ENCODE measurements at regions not wholly inside any gene's neighbourhood (a gene's known extent, or its start where the extent isn't known, plus 50 kb on each side); places are given as distances from the start of the nearest gene placed in this dataset.

DNA sequence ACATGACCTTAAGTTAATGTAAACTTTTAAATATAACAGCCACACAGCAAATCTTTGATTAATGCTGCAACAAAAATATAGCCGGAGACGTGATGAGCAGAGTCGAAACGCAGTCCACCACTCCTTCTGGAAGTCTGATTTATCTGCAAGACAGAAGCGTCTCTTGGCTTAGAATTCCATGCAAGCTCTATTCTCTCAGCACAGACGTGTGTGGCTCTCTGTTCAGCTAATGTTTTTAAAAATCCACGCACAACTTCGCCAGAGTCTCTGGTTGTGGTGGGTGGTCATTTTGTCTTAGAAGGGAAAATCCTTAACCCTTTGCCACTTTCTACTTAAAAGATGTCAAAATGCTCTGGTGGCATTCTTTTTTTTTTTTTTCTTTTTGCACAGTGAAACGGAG is 438.0 kb upstream of the MGMT start:
- CTCF ChIA-PET = interaction anchor here (1.4 kb wide), 1 partner anchor 303 kb away, joined by 4 read pairs; no protein-coding TSS in a partner anchor
- H3K27ac Mint-ChIP-seq = no peak overlapping the region
- H3K27me3 Mint-ChIP-seq = peaks cover 11% of the 10 kb centered on the region
- H3K9me3 Mint-ChIP-seq (ENCODE audit: low read depth) = no peaks in the 10 kb centered on the region
- no peak for DNase-seq
- no peaks in the 10 kb centered on the region for H3K36me3 Mint-ChIP-seq
- ATAC-seq = no peak
- peaks cover 4% of the 10 kb centered on the region for H3K4me1 Mint-ChIP-seq
- no peak overlapping the region for H3K4me3 Mint-ChIP-seq

GRCh38 chr10:129029851-129030602 is 437.0 kb upstream of the MGMT start:
- H3K27ac Mint-ChIP-seq = no peak overlapping the region
- peaks cover 13% of the 10 kb centered on the region for H3K27me3 Mint-ChIP-seq
- H3K9me3 Mint-ChIP-seq (ENCODE audit: low read depth) = no peaks in the 10 kb centered on the region
- ATAC-seq = no peak
- no peak for DNase-seq
- CTCF ChIA-PET = interaction anchor here (0.7 to 1.7 kb wide), 2 partner anchors 8 to 298 kb away, joined by 3 to 5 read pairs; no protein-coding TSS in a partner anchor
- no peaks in the 10 kb centered on the region for H3K36me3 Mint-ChIP-seq
- no peak overlapping the region for H3K4me3 Mint-ChIP-seq
- H3K4me1 Mint-ChIP-seq = peaks cover 10% of the 10 kb centered on the region

DNA sequence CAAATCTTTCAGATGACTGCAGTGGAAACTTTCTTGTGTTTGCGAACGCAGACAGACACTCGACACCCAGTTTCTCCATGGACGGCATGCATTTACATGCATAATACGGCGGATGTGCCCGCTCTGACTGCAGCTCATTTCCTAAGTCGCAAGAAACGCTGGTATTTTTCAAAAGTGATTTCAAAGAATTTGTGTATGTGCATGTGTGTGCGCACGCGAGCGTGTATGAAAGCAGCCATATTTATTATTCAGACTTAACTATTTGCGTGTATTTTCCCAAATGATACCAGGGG is 436.5 kb upstream of the MGMT start:
- no peaks in the 10 kb centered on the region for H3K36me3 Mint-ChIP-seq
- ATAC-seq (no peak), DNase-seq (no peak)
- H3K9me3 Mint-ChIP-seq (ENCODE audit: low read depth) = no peaks in the 10 kb centered on the region
- CTCF ChIA-PET = interaction anchor here (0.7 to 4.6 kb wide), 4 partner anchors 9 to 302 kb away, joined by 3 to 46 read pairs (median 6); no protein-coding TSS in a partner anchor
- H3K27ac Mint-ChIP-seq = no peak overlapping the region
- peaks cover 16% of the 10 kb centered on the region for H3K27me3 Mint-ChIP-seq
- no peak overlapping the region for H3K4me3 Mint-ChIP-seq
- H3K4me1 Mint-ChIP-seq = peaks cover 14% of the 10 kb centered on the region

DNA sequence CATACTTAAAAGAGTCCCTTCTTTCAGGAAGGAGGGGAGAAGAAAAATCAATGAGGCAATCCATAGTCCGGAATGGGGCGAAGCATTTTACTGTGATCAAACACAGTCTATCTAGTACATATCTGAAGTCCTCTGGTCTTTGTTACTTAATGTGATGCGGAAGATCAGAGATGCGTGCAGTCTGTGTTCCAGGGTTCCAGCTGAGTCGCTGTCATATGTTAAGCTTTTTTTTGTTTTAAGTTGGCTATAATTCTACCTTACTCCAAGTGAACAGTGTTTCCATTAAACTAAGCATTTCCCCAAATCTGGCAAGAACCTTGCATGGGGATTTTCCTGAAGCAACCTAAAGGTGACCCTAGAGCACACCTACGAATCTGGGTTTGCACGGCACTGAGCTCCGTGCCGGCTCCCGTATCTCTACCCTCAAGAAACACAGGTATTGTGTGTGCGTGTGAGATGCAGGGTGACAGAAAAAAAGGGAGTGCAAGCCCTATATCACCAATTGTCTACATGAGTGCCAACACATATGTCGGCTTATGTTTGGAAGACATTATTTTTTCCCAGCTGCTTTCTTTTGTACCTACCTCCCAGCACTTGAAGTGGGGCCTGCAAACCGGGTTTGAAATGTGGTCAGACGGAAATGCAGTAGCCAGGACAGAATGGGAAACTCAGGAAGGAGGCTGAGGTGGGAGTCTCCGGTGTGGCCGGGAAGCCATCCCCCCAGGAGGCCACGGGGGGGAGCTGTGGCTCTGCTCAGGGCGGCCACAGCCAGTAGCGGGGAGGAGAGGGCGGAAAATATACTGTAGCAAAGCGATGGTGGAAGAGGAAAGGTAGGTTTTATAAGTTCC is 435.8 kb upstream of the MGMT start:
- Mint-ChIP-seq H3K27ac (no peak overlapping the region), H3K4me3 (no peak overlapping the region), H3K36me3 (no peaks in the 10 kb centered on the region), H3K9me3 (ENCODE audit: low read depth) (no peaks in the 10 kb centered on the region), H3K27me3 (peaks cover 18% of the 10 kb centered on the region), H3K4me1 (peaks cover 21% of the 10 kb centered on the region)
- CTCF ChIA-PET = interaction anchor here (0.9 to 4.6 kb wide), 10 partner anchors 10 to 1148 kb away, joined by 3 to 46 read pairs (median 4); no protein-coding TSS in a partner anchor
- DNase-seq = peak; percentile 54
- ATAC-seq = peak; percentile 58

DNA sequence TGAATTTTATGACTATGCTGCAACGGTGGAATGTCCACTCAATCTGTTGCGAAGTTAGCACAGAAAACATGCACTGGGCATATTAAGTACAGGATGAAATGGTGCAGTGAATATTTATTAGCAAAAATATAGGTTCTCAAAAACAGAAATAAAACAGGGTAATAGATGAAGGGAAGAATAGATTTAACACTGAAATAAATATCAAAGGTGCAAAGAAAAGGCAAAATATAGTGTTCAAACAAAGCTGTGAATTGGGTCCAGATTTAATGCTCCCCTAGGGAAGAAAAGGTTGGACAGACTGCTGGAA is 435.2 kb upstream of the MGMT start:
- CTCF ChIA-PET = interaction anchor here (0.9 to 4.6 kb wide), 10 partner anchors 11 to 1148 kb away, joined by 3 to 46 read pairs (median 4); no protein-coding TSS in a partner anchor
- Mint-ChIP-seq H3K27ac (no peak overlapping the region), H3K4me1 (peaks cover 25% of the 10 kb centered on the region), H3K4me3 (no peak overlapping the region), H3K36me3 (no peaks in the 10 kb centered on the region), H3K27me3 (peaks cover 18% of the 10 kb centered on the region), H3K9me3 (ENCODE audit: low read depth) (no peaks in the 10 kb centered on the region)
- DNase-seq = no peak
- ATAC-seq = no peak

- Mint-ChIP-seq H3K9me3 (ENCODE audit: low read depth) (no peaks in the 10 kb centered on the region), H3K27ac (no peak overlapping the region), H3K4me3 (no peak overlapping the region), H3K27me3 (peaks cover 16% of the 10 kb centered on the region), H3K4me1 (peaks cover 31% of the 10 kb centered on the region), H3K36me3 (no peaks in the 10 kb centered on the region)
- ATAC-seq (no peak), DNase-seq (no peak)
- CTCF ChIA-PET = interaction anchor here (0.9 to 4.6 kb wide), 6 partner anchors 11 to 431 kb away, joined by 3 to 46 read pairs (median 4); no protein-coding TSS in a partner anchor
Observed at GRCh38 chr10:129032372-129033313, 434.4 kb upstream of the MGMT start.

- Mint-ChIP-seq H3K36me3 (no peaks in the 10 kb centered on the region), H3K9me3 (ENCODE audit: low read depth) (no peaks in the 10 kb centered on the region), H3K4me3 (no peak overlapping the region), H3K4me1 (peaks cover 34% of the 10 kb centered on the region), H3K27me3 (peaks cover 19% of the 10 kb centered on the region), H3K27ac (no peak overlapping the region)
- DNase-seq = no peak
- CTCF ChIA-PET = interaction anchor here (4.6 kb wide), 1 partner anchor 299 kb away, joined by 46 read pairs; no protein-coding TSS in a partner anchor
- ATAC-seq = no peak
Observed at GRCh38 chr10:129033340-129033739, 433.7 kb upstream of the MGMT start.

GRCh38 chr10:129033790-129034272 is 433.2 kb upstream of the MGMT start:
- CTCF ChIA-PET = interaction anchor here (0.8 to 4.6 kb wide), 2 partner anchors 298 to 924 kb away, joined by 3 to 46 read pairs; no protein-coding TSS in a partner anchor
- H3K4me3 Mint-ChIP-seq = no peak overlapping the region
- H3K27me3 Mint-ChIP-seq = peaks cover 20% of the 10 kb centered on the region
- DNase-seq = no peak
- H3K9me3 Mint-ChIP-seq (ENCODE audit: low read depth) = no peaks in the 10 kb centered on the region
- H3K4me1 Mint-ChIP-seq = peaks cover 34% of the 10 kb centered on the region
- H3K36me3 Mint-ChIP-seq = no peaks in the 10 kb centered on the region
- no peak for ATAC-seq
- no peak overlapping the region for H3K27ac Mint-ChIP-seq

GRCh38 chr10:129035052-129035827 is 431.8 kb upstream of the MGMT start:
- ATAC-seq (peak; percentile 83), DNase-seq (peak; percentile 86)
- peak overlapping the region; percentile 90 for H3K27ac Mint-ChIP-seq
- peaks cover 23% of the 10 kb centered on the region for H3K27me3 Mint-ChIP-seq
- H3K4me3 Mint-ChIP-seq = peak overlapping the region; percentile 57
- CTCF ChIA-PET = interaction anchor here (4.6 kb wide), 1 partner anchor 297 kb away, joined by 46 read pairs; no protein-coding TSS in a partner anchor
- H3K36me3 Mint-ChIP-seq = no peaks in the 10 kb centered on the region
- H3K9me3 Mint-ChIP-seq (ENCODE audit: low read depth) = no peaks in the 10 kb centered on the region
- peaks cover 34% of the 10 kb centered on the region for H3K4me1 Mint-ChIP-seq

DNA sequence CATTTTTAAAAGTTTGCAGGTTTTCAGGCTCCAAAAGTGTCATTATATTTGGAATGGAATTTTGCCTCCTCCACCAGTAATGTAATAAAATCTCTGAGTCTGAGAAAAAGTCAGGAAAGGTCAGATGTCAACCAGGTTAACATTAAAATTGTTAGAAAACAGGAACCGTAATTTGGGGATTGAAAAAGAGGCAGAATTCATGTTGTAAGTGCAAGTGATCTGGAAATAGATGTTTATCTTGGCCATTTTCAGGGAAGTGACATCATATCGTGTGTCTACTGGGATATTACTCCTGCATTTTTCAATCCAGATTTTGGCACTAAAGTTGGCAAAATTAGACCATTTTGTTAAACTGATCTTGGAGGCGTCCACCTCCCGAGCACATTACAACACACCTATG is 428.5 kb upstream of the MGMT start:
- no peak for DNase-seq
- no peaks in the 10 kb centered on the region for H3K36me3 Mint-ChIP-seq
- H3K27me3 Mint-ChIP-seq = peaks cover 24% of the 10 kb centered on the region
- no peak overlapping the region for H3K27ac Mint-ChIP-seq
- ATAC-seq = no peak
- H3K9me3 Mint-ChIP-seq (ENCODE audit: low read depth) = no peaks in the 10 kb centered on the region
- H3K4me3 Mint-ChIP-seq = no peak overlapping the region
- H3K4me1 Mint-ChIP-seq = peaks cover 34% of the 10 kb centered on the region
- CTCF ChIA-PET = interaction anchor here (1.0 kb wide), 1 partner anchor 19 kb away, joined by 3 read pairs; no protein-coding TSS in a partner anchor

DNA sequence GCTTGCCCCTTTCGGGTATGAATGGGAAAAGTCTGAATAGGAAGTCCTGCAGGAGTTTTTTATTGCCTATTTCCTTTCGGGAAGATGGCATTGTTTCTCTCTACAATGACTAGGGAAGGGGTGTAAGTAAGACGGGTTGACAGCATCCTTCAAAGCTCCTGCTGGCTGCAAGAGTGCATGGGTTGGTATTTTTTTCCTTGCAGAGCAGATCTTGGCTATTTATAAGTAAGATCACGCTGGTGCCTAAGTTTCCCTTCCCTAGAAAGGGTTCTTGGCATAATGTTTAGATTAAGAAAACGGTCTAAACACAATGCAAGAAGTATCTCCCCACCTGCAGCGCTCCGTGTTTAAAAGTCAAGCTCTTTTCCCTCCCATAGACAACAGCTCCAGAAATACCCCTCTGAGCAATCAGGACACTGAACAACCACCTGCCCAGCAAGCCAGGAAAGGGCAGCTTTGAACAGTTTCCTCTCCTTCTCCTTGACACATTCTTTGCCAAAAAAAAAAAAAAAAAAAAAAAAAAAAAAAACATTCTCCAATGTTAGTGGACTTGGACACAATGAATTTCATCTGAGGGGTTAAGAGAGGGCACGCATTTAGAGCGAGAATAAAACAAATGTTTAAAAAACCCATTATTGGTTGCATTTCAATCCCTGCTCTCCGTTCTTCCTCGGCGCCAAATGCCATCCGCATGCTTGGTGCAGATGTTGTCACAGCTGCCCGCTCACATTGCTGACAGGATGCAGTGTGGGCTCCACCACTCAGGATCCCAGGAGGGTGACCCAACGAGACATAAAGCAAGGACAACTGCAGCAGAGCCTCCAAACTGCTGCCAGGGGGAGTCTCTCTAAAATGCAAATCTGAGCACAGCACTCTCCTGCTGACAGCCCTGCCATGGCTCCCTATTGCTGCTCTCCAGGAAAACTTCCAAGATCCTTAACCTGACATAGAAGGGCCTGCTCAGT is 427.4 kb upstream of the MGMT start:
- CTCF ChIA-PET = no interaction called here
- Mint-ChIP-seq H3K9me3 (ENCODE audit: low read depth) (no peaks in the 10 kb centered on the region), H3K27me3 (peaks cover 26% of the 10 kb centered on the region), H3K36me3 (no peaks in the 10 kb centered on the region), H3K27ac (no peak overlapping the region), H3K4me3 (no peak overlapping the region), H3K4me1 (peaks cover 31% of the 10 kb centered on the region)
- no peak for ATAC-seq
- DNase-seq = no peak
